ENCODE measurements at regions not wholly inside any gene's neighbourhood (a gene's known extent, or its start where the extent isn't known, plus 50 kb on each side); places are given as distances from the start of the nearest gene placed in this dataset.

- Histone ChIP-seq H3K9me3 (ENCODE audit: control insufficient read depth, insufficient read depth, low read depth, low read length) (no peaks in the 10 kb centered on the region), H3K27me3 (ENCODE audit: control insufficient read depth, insufficient read depth, low read length) (no peaks in the 10 kb centered on the region), H3K4me1 (ENCODE audit: control insufficient read depth, insufficient read depth, low read length) (peaks cover 7% of the 10 kb centered on the region; the same call in 1 of the 2 replicates), H3K36me3 (ENCODE audit: control insufficient read depth, insufficient read depth, low read length) (no peaks in the 10 kb centered on the region), H3K4me3 (ENCODE audit: low read depth, low read length) (no peak overlapping the region), H3K9ac (ENCODE audit: low read length) (no peak overlapping the region), H3K27ac (ENCODE audit: low read depth, low read length) (no peak overlapping the region)
These were observed 710.0 kb upstream of the GRAMD2B start for GRCh38 chr5:125713109-125713805.

GRCh38 chr5:125715216-125715615 lies 708.0 kb upstream of the GRAMD2B start:
- Histone ChIP-seq H3K9ac (ENCODE audit: low read length) (no peak overlapping the region), H3K9me3 (ENCODE audit: control insufficient read depth, insufficient read depth, low read depth, low read length) (no peaks in the 10 kb centered on the region), H3K27me3 (ENCODE audit: control insufficient read depth, insufficient read depth, low read length) (no peaks in the 10 kb centered on the region), H3K27ac (ENCODE audit: low read depth, low read length) (no peak overlapping the region), H3K36me3 (ENCODE audit: control insufficient read depth, insufficient read depth, low read length) (no peaks in the 10 kb centered on the region), H3K4me3 (ENCODE audit: low read depth, low read length) (no peak overlapping the region), H3K4me1 (ENCODE audit: control insufficient read depth, insufficient read depth, low read length) (peaks cover 13% of the 10 kb centered on the region)

DNA sequence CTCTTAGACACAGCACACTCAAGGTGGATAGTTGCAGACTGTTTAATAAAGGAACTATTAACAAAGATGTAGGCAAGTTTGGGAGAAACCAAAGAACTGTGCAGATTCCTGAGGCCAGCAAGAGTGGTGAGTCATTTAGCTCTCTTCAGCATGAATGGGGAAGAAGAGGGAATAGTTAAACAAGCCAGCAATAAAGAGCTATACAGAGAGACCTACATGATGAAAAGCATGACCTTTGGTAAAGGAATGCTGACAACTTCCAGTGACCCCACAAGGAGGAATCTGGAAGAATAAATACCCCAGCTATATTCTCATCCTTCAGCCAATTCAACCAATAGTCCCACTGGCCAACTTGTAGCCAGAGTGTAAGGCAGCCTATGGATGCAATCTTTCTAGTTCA lies 706.0 kb upstream of the GRAMD2B start:
- Histone ChIP-seq H3K27me3 (ENCODE audit: control insufficient read depth, insufficient read depth, low read length) (no peaks in the 10 kb centered on the region), H3K9me3 (ENCODE audit: control insufficient read depth, insufficient read depth, low read depth, low read length) (no peaks in the 10 kb centered on the region)

DNA sequence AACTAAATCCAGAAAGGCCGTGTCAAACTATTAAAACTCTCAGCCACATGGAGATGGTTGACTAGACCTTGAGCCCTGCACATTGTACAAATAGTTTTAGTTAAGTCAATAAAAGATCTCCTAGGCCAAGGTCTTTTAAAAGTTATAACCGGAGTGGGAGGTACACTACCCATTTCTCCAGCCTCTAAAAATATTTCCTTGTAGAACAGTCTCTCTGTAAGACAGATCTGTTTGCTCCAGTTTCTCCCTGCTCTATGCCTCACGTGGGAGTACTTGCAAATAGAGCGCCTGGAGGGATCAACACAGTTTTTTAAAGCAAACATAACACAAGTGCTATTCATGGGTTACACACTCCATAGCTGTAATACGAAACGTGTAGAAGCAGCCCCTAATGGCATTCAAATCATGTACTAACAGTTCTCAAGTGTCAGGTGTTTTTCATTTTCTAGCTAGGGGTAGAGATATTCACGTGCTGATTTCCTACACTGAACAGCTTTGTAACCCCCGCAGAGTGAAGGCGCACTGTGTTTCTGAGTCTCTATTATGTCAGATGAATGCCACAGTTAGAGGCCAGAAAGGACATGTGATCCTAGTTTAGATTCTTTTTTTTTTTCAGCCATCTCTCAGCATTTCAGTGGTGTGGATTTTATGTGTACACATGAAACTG lies 703.4 kb upstream of the GRAMD2B start:
- Histone ChIP-seq H3K27me3 (ENCODE audit: control insufficient read depth, insufficient read depth, low read length) (no peaks in the 10 kb centered on the region), H3K9ac (ENCODE audit: low read length) (no peak overlapping the region), H3K4me3 (ENCODE audit: low read depth, low read length) (no peak overlapping the region), H3K9me3 (ENCODE audit: control insufficient read depth, insufficient read depth, low read depth, low read length) (no peaks in the 10 kb centered on the region), H3K36me3 (ENCODE audit: control insufficient read depth, insufficient read depth, low read length) (no peaks in the 10 kb centered on the region), H3K4me1 (ENCODE audit: control insufficient read depth, insufficient read depth, low read length) (peaks cover 13% of the 10 kb centered on the region), H3K27ac (ENCODE audit: low read depth, low read length) (no peak overlapping the region)

More for the DNA sequence above, 706.0 kb upstream of the GRAMD2B start:
- Histone ChIP-seq H3K4me1 (ENCODE audit: control insufficient read depth, insufficient read depth, low read length) (peaks cover 13% of the 10 kb centered on the region), H3K9ac (ENCODE audit: low read length) (no peak overlapping the region), H3K36me3 (ENCODE audit: control insufficient read depth, insufficient read depth, low read length) (no peaks in the 10 kb centered on the region), H3K4me3 (ENCODE audit: low read depth, low read length) (no peak overlapping the region), H3K27ac (ENCODE audit: low read depth, low read length) (no peak overlapping the region)

DNA sequence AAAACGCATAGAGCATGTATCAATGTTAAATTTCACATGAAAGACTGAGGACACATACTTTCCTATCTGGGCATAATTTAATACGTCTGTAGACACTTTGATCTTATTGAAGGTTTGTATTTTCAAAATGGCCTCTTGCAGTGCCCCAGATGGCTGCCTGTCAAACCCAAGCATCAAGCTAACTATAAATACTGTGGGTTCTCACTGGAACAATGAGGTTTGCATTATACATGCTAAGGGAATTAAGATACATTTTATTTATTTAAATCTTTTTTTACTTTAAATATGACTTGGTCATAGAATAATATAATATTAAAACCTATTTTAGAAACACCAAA lies 702.9 kb upstream of the GRAMD2B start:
- H3K4me3 ChIP-seq (ENCODE audit: low read depth, low read length), result no peak overlapping the region
- peaks cover 13% of the 10 kb centered on the region for H3K4me1 ChIP-seq (ENCODE audit: control insufficient read depth, insufficient read depth, low read length)
- no peaks in the 10 kb centered on the region for H3K36me3 ChIP-seq (ENCODE audit: control insufficient read depth, insufficient read depth, low read length)
- no peak overlapping the region for H3K27ac ChIP-seq (ENCODE audit: low read depth, low read length)
- no peak overlapping the region for H3K9ac ChIP-seq (ENCODE audit: low read length)
- H3K27me3 ChIP-seq (ENCODE audit: control insufficient read depth, insufficient read depth, low read length), result no peaks in the 10 kb centered on the region
- no peaks in the 10 kb centered on the region for H3K9me3 ChIP-seq (ENCODE audit: control insufficient read depth, insufficient read depth, low read depth, low read length)

GRCh38 chr5:125720721-125721120 lies 702.5 kb upstream of the GRAMD2B start:
- Histone ChIP-seq H3K9me3 (ENCODE audit: control insufficient read depth, insufficient read depth, low read depth, low read length) (no peaks in the 10 kb centered on the region), H3K4me3 (ENCODE audit: low read depth, low read length) (no peak overlapping the region), H3K4me1 (ENCODE audit: control insufficient read depth, insufficient read depth, low read length) (peaks cover 13% of the 10 kb centered on the region), H3K27ac (ENCODE audit: low read depth, low read length) (no peak overlapping the region), H3K36me3 (ENCODE audit: control insufficient read depth, insufficient read depth, low read length) (no peaks in the 10 kb centered on the region), H3K9ac (ENCODE audit: low read length) (no peak overlapping the region), H3K27me3 (ENCODE audit: control insufficient read depth, insufficient read depth, low read length) (no peaks in the 10 kb centered on the region)

GRCh38 chr5:125722550-125722949 lies 700.7 kb upstream of the GRAMD2B start:
- H3K4me1 ChIP-seq (ENCODE audit: control insufficient read depth, insufficient read depth, low read length), result peaks cover 7% of the 10 kb centered on the region
- no peaks in the 10 kb centered on the region for H3K27me3 ChIP-seq (ENCODE audit: control insufficient read depth, insufficient read depth, low read length)

DNA sequence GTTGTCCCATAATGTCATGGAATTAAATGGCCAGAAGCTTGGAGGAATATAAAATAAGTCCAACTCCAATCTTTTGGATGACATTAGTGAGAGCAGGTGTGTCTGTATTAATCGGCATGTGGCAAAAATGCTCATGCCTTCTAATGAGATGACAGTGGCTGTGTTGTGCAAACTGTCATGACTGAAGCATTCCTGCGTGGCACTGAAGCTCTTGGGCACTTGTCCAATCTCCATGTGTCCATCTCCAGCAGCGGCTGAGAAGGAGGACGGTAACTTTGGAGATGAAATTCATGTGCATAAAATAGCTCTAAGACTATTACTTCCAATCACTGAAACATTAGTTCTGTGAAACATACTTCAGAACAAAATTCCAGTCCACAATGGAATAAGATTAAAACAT lies 697.5 kb upstream of the GRAMD2B start:
- Histone ChIP-seq H3K36me3 (ENCODE audit: control insufficient read depth, insufficient read depth, low read length) (no peaks in the 10 kb centered on the region), H3K4me3 (ENCODE audit: low read depth, low read length) (no peak overlapping the region), H3K9ac (ENCODE audit: low read length) (no peak overlapping the region), H3K27me3 (ENCODE audit: control insufficient read depth, insufficient read depth, low read length) (no peaks in the 10 kb centered on the region), H3K4me1 (ENCODE audit: control insufficient read depth, insufficient read depth, low read length) (no peaks in the 10 kb centered on the region), H3K27ac (ENCODE audit: low read depth, low read length) (no peak overlapping the region), H3K9me3 (ENCODE audit: control insufficient read depth, insufficient read depth, low read depth, low read length) (no peaks in the 10 kb centered on the region; the same call in 1 of the 2 replicates)

More at GRCh38 chr5:125722550-125722949, 700.7 kb upstream of the GRAMD2B start:
- Histone ChIP-seq H3K4me3 (ENCODE audit: low read depth, low read length) (no peak overlapping the region), H3K9ac (ENCODE audit: low read length) (no peak overlapping the region), H3K36me3 (ENCODE audit: control insufficient read depth, insufficient read depth, low read length) (no peaks in the 10 kb centered on the region), H3K27ac (ENCODE audit: low read depth, low read length) (no peak overlapping the region), H3K9me3 (ENCODE audit: control insufficient read depth, insufficient read depth, low read depth, low read length) (no peaks in the 10 kb centered on the region)

DNA sequence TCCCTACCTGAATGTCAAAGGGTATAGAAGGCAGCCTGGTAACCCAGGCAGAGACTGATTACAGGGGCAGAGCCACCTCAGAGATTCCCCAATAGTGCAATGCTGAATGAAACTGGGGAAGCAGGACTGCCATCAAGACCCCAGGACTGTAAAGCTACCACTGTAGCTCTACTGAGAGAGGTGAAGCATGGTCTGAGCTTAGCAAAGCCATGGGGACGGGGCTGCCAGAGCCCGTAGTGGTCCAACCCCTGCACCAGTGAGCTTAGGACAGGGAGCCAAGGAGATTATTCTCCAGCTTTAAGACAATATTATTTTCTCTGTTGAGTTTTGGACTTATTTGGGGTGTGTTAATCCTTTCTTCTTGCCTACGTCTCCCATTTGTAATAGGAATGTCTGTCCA lies 679.3 kb upstream of the GRAMD2B start:
- Histone ChIP-seq H3K9ac (ENCODE audit: low read length) (no peak overlapping the region), H3K4me3 (ENCODE audit: low read depth, low read length) (no peak overlapping the region), H3K36me3 (ENCODE audit: control insufficient read depth, insufficient read depth, low read length) (no peaks in the 10 kb centered on the region), H3K9me3 (ENCODE audit: control insufficient read depth, insufficient read depth, low read depth, low read length) (0 out of 2 replicates have a peak, but pooled peaks cover 2% of the 10 kb centered on the region), H3K27ac (ENCODE audit: low read depth, low read length) (no peak overlapping the region), H3K4me1 (ENCODE audit: control insufficient read depth, insufficient read depth, low read length) (no peaks in the 10 kb centered on the region), H3K27me3 (ENCODE audit: control insufficient read depth, insufficient read depth, low read length) (no peaks in the 10 kb centered on the region)

GRCh38 chr5:125746917-125747316 lies 676.3 kb upstream of the GRAMD2B start:
- H3K4me1 ChIP-seq (ENCODE audit: control insufficient read depth, insufficient read depth, low read length), result no peaks in the 10 kb centered on the region
- H3K9ac ChIP-seq (ENCODE audit: low read length), result no peak overlapping the region
- 0 out of 2 replicates have a peak, but pooled peaks cover 2% of the 10 kb centered on the region for H3K9me3 ChIP-seq (ENCODE audit: control insufficient read depth, insufficient read depth, low read depth, low read length)
- no peak overlapping the region for H3K4me3 ChIP-seq (ENCODE audit: low read depth, low read length)
- H3K36me3 ChIP-seq (ENCODE audit: control insufficient read depth, insufficient read depth, low read length), result no peaks in the 10 kb centered on the region
- no peak overlapping the region for H3K27ac ChIP-seq (ENCODE audit: low read depth, low read length)
- H3K27me3 ChIP-seq (ENCODE audit: control insufficient read depth, insufficient read depth, low read length), result no peaks in the 10 kb centered on the region

- H3K4me3 ChIP-seq (ENCODE audit: low read depth, low read length), result no peak overlapping the region
- no peaks in the 10 kb centered on the region for H3K27me3 ChIP-seq (ENCODE audit: control insufficient read depth, insufficient read depth, low read length)
- no peaks in the 10 kb centered on the region for H3K36me3 ChIP-seq (ENCODE audit: control insufficient read depth, insufficient read depth, low read length)
- H3K27ac ChIP-seq (ENCODE audit: low read depth, low read length), result no peak overlapping the region
- H3K4me1 ChIP-seq (ENCODE audit: control insufficient read depth, insufficient read depth, low read length), result no peaks in the 10 kb centered on the region
- no peak overlapping the region for H3K9ac ChIP-seq (ENCODE audit: low read length)
- H3K9me3 ChIP-seq (ENCODE audit: control insufficient read depth, insufficient read depth, low read depth, low read length), result no peaks in the 10 kb centered on the region
These were observed 672.9 kb upstream of the GRAMD2B start for GRCh38 chr5:125750147-125750860.

Measured in HUES6 (cell line).